ENCODE measurements at regions not wholly inside any gene's neighbourhood (a gene's known extent, or its start where the extent isn't known, plus 50 kb on each side); places are given as distances from the start of the nearest gene placed in this dataset.

DNA sequence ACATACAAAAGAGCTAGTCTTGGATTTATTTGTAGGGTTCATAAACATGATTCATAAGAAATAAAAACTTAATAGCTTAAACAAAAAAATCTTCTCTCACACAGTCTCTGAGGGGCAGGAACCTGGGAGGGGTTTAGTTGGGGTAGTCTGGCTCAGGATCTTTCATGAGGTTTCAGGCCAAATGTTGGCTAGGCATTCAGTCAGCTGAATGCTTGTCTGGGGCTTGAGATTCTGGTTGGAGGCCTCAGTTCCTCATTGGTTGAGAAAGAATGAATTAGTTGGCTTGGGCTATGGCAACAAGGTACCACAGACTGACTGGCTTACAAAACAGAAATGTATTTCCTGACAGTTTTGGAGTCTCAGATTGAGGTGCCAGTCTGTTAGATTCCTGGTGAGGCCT is 74.3 kb downstream of the ANKRD7 start:
- no peak for TF ChIP-seq CTCF (IDR thresholded peaks at IDR 0.05)
- no peaks in the 10 kb centered on the region for H3K9me3 ChIP-seq
- DNase-seq (no peak), ATAC-seq (no peak)
- H3K36me3 ChIP-seq: no peaks in the 10 kb centered on the region
- H3K27me3 ChIP-seq: peaks cover 0 to 69% of the 10 kb centered on the region in 2 donors
- H3K4me3 ChIP-seq: no peak overlapping the region
- H3K27ac ChIP-seq: no peak overlapping the region
- intact Hi-C loops (cut with DNase I): no loop called here
- no peaks in the 10 kb centered on the region for H3K4me1 ChIP-seq

GRCh38 chr7:118300177-118300576 is 75.7 kb downstream of the ANKRD7 start:
- no peaks in the 10 kb centered on the region for H3K4me1 ChIP-seq
- DNase-seq (no peak), ATAC-seq (no peak)
- H3K36me3 ChIP-seq: no peaks in the 10 kb centered on the region
- intact Hi-C loops (cut with DNase I): no loop called here
- H3K27ac ChIP-seq: no peak overlapping the region
- peaks cover 0 to 56% of the 10 kb centered on the region in 2 donors for H3K27me3 ChIP-seq
- H3K4me3 ChIP-seq: no peak overlapping the region
- no peaks in the 10 kb centered on the region for H3K9me3 ChIP-seq
- no peak for TF ChIP-seq CTCF (IDR thresholded peaks at IDR 0.05)

DNA sequence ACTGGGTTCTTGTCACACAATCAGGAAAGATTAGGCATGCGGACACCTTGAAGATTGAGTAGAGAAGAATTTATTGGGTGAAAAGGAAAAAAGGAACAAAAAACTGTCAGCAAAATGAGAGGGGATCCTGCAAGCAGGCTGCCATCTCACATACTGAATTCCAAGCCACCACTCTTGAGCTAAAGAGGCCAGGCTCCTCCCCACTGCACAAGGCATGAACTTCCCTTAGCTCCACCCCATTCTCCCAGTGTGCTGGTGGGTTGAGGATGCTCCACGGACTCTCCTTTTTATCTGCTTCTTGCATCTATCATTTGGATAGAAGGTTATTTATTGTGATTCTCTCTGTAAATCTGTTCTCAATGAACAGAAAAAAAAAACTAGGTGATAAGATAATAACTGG is 79.6 kb downstream of the ANKRD7 start:
- no peaks in the 10 kb centered on the region for H3K4me1 ChIP-seq
- no peak overlapping the region for H3K4me3 ChIP-seq
- intact Hi-C loops (cut with DNase I): no loop called here

DNA sequence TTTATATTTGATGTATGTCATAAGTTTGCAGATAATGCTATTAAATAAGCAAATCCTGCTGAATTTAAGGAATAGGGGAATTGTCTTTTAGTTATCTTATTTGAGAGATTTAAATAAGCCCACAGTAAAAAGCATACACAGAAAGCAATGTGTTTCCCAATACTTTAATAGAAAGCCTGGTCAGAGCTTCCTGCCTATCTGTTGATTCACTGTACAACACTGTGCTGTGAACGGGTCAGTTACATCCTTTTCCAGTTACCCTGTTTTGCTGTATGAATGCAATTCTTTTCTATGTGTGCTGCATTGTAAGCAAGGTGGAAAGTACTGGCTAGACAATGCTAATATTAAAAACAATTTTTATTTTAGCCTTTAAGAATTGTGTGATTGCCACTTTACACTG is 81.2 kb downstream of the ANKRD7 start:
- Histone ChIP-seq H3K9me3 (peaks cover 0 to 12% of the 10 kb centered on the region in 2 donors), H3K36me3 (no peaks in the 10 kb centered on the region), H3K4me3 (no peak overlapping the region), H3K27me3 (peaks cover 0 to 5% of the 10 kb centered on the region in 2 donors), H3K4me1 (no peaks in the 10 kb centered on the region), H3K27ac (no peak overlapping the region)
- TF ChIP-seq CTCF (IDR thresholded peaks at IDR 0.05): no peak
- DNase-seq (no peak), ATAC-seq (no peak)
- intact Hi-C loops (cut with DNase I): no loop called here

More for the DNA sequence above, 79.6 kb downstream of the ANKRD7 start:
- H3K27ac ChIP-seq: no peak overlapping the region
- H3K27me3 ChIP-seq: peaks cover 0 to 21% of the 10 kb centered on the region in 2 donors
- peaks cover 0 to 8% of the 10 kb centered on the region in 2 donors for H3K9me3 ChIP-seq
- TF ChIP-seq CTCF (IDR thresholded peaks at IDR 0.05): no peak
- no peak for ATAC-seq
- DNase-seq: no peak
- no peaks in the 10 kb centered on the region for H3K36me3 ChIP-seq

GRCh38 chr7:118306771-118307170 is 82.3 kb downstream of the ANKRD7 start:
- Histone ChIP-seq H3K27me3 (no peaks in the 10 kb centered on the region), H3K9me3 (peaks cover 0 to 12% of the 10 kb centered on the region in 2 donors), H3K27ac (no peak overlapping the region), H3K4me1 (peaks cover 0 to 5% of the 10 kb centered on the region in 2 donors), H3K4me3 (no peak overlapping the region), H3K36me3 (no peaks in the 10 kb centered on the region)
- intact Hi-C loops (cut with DNase I): no loop called here
- DNase-seq (no peak), ATAC-seq (no peak)
- no peak for TF ChIP-seq CTCF (IDR thresholded peaks at IDR 0.05)
